GM12864 (cell line): ENCODE measurements at regions not wholly inside any gene's neighbourhood (a gene's known extent, or its start where the extent isn't known, plus 50 kb on each side); places are given as distances from the start of the nearest gene placed in this dataset.

Source experiments
- DNase-seq: peaks from one replicate; pipeline ENCODE4 v3.0.0-alpha.2; 2011; ENCODE audit warnings: low read depth
- H3K4me3 ChIP-seq: 2 replicates; pipeline ENCODE4 v1.5.1; 2011; ENCODE audit warnings: mild to moderate bottlenecking, low read depth, low read length, control low read depth
- CTCF ChIP-seq: IDR thresholded peaks from 2 replicates; pipeline ENCODE4 v1.5.1; 2011; ENCODE audit warnings: low read depth, mild to moderate bottlenecking, moderate library complexity, low read length, control low read depth, inconsistent platforms; ENCODE audit errors: missing control alignments

- no peak for TF ChIP-seq CTCF
- H3K4me3 ChIP-seq, result no peak overlapping the region
- DNase-seq, result no peak
These were observed 511.2 kb downstream of the TSN start for GRCh38 chr2:122266636-122267035.

GRCh38 chr2:122267947-122268346 lies 512.5 kb downstream of the TSN start:
- H3K4me3 ChIP-seq, result no peak overlapping the region
- DNase-seq, result no peak
- no peak for TF ChIP-seq CTCF

- no peak overlapping the region for H3K4me3 ChIP-seq
- TF ChIP-seq CTCF, result no peak
- DNase-seq, result no peak
These were observed 518.5 kb downstream of the TSN start for GRCh38 chr2:122273785-122274419.

GRCh38 chr2:122277956-122278355 lies 522.5 kb downstream of the TSN start:
- DNase-seq, result no peak
- no peak for TF ChIP-seq CTCF
- H3K4me3 ChIP-seq, result no peak overlapping the region

GRCh38 chr2:122300758-122301157 lies 545.3 kb downstream of the TSN start:
- no peak for DNase-seq
- TF ChIP-seq CTCF, result peak; percentile 44
- H3K4me3 ChIP-seq, result no peak overlapping the region

- H3K4me3 ChIP-seq, result no peak overlapping the region
- TF ChIP-seq CTCF, result no peak
- DNase-seq, result no peak
These were observed 552.3 kb downstream of the TSN start for GRCh38 chr2:122307763-122308162.

GRCh38 chr2:122315306-122315705 lies 559.9 kb downstream of the TSN start:
- H3K4me3 ChIP-seq, result no peak overlapping the region
- DNase-seq, result no peak
- no peak for TF ChIP-seq CTCF
